SK-N-SH (cell line): ENCODE measurements at regions not wholly inside any gene's neighbourhood (a gene's known extent, or its start where the extent isn't known, plus 50 kb on each side); places are given as distances from the start of the nearest gene placed in this dataset.

Experiments
- CTCF ChIA-PET: fragments of 300-600, 350-600 bp; formaldehyde crosslinking; extraction: SDS; loops from one replicate; lab custom pipeline; 2021; lab: Yijun Ruan, JAX
- POLR2A ChIA-PET: fragments of 350-600 bp; sonication (Branson Sonifier 250); formaldehyde crosslinking; extraction: SDS; loops from one replicate; lab custom pipeline; 2020; ENCODE audit warnings: antibody characterized with exemption, inconsistent platforms; lab: Yijun Ruan, JAX
- DNase-seq: peaks from one replicate; pipeline ENCODE4 v3.0.0; 2012
- H2AFZ ChIP-seq: fragments of 200-600 bp; sonication (generic); 2 replicates; pipeline ENCODE4 v1.8.1; 2016; ENCODE audit warnings: antibody characterized with exemption, mild to moderate bottlenecking, low read depth
- H3F3A ChIP-seq: fragments of 200-600 bp; sonication (generic); replicated peaks from 2 replicates; pipeline ENCODE3; 2016; ENCODE audit warnings: antibody characterized with exemption, mild to moderate bottlenecking; ENCODE audit not compliant: insufficient read depth
- H3K27ac ChIP-seq, 2 experiments: fragments of 200-500 bp in 1 of 2; fragments of 200-600 bp in 1 of 2; sonication (Bioruptor generic) in 1 of 2; sonication (generic), shearing (Covaris generic) in 1 of 2; 2 replicates each; pipeline versions ENCODE4 v1.5.1 to v1.6.1; 2014 to 2016; ENCODE audit warnings: low read depth in 2 of 2, inconsistent platforms in 1 of 2, low read length in 1 of 2, mild to moderate bottlenecking in 1 of 2, mixed read lengths in 1 of 2
- H3K27me3 ChIP-seq: fragments of 200-600 bp; sonication (generic), shearing (Covaris generic); 2 replicates; pipeline ENCODE4 v1.6.1; 2016; ENCODE audit warnings: mixed run types; ENCODE audit not compliant: insufficient read depth
- H3K36me3 ChIP-seq, 2 experiments: fragments of 200-500 bp in 1 of 2; fragments of 200-600 bp in 1 of 2; sonication (Bioruptor generic) in 1 of 2; sonication (generic) in 1 of 2; replicated peaks in 1 of 2; 2 replicates each; pipeline versions ENCODE3 to v1.5.1; 2014 to 2016; ENCODE audit warnings: low read length in 1 of 2, mild to moderate bottlenecking in 1 of 2; ENCODE audit not compliant: insufficient read depth in 2 of 2, control insufficient read depth in 1 of 2
- H3K4me1 ChIP-seq, 2 experiments: fragments of 200-500 bp in 1 of 2; fragments of 200-600 bp in 1 of 2; sonication (Bioruptor generic) in 1 of 2; sonication (generic), shearing (Covaris generic) in 1 of 2; 2 replicates each; pipeline versions ENCODE4 v1.5.1 to v1.6.1; 2014 to 2016; ENCODE audit warnings: low read depth in 1 of 2, low read length in 1 of 2, mixed run types in 1 of 2; ENCODE audit not compliant: insufficient read depth in 2 of 2, control insufficient read depth in 1 of 2
- H3K4me2 ChIP-seq: fragments of 200-600 bp; sonication (generic), shearing (Covaris generic); 2 replicates; pipeline ENCODE4 v1.6.1; 2017; ENCODE audit warnings: mixed run types
- H3K4me3 ChIP-seq, 2 experiments: fragments of 200-500 bp in 1 of 2; fragments of 200-600 bp in 1 of 2; sonication (Bioruptor generic) in 1 of 2; sonication (generic), shearing (Covaris generic) in 1 of 2; 2 replicates each; pipeline versions ENCODE4 v1.5.1 to v1.8.1; 2014 to 2016; ENCODE audit warnings: low read depth in 2 of 2, inconsistent platforms in 1 of 2, low read length in 1 of 2, mild to moderate bottlenecking in 1 of 2, mixed read lengths in 1 of 2, moderate library complexity in 1 of 2
- H3K79me2 ChIP-seq: fragments of 200-600 bp; sonication (generic); 2 replicates; pipeline ENCODE4 v1.8.1; 2017; ENCODE audit warnings: mild to moderate bottlenecking; ENCODE audit not compliant: insufficient read depth
- H3K9ac ChIP-seq: fragments of 200-600 bp; sonication (generic); 2 replicates; pipeline ENCODE4 v1.6.1; 2017; ENCODE audit warnings: mixed run types
- H3K9me2 ChIP-seq: fragments of 200-600 bp; sonication (generic); 2 replicates; pipeline ENCODE4 v1.6.1; 2017; ENCODE audit warnings: mixed run types
- H3K9me3 ChIP-seq: fragments of 200-600 bp; sonication (generic); 2 replicates; pipeline ENCODE4 v1.6.1; 2017; ENCODE audit warnings: mixed run types, mild to moderate bottlenecking, moderate library complexity
- H4K20me1 ChIP-seq: fragments of 200-600 bp; sonication (generic); 2 replicates; pipeline ENCODE4 v1.6.1; 2017; ENCODE audit warnings: mild to moderate bottlenecking, mixed run types; ENCODE audit not compliant: insufficient read depth
- GABPA ChIP-seq: IDR thresholded peaks from 2 replicates; pipeline ENCODE4 v1.4.0; 2012; ENCODE audit warnings: low read depth, mild to moderate bottlenecking
- GATA2 ChIP-seq: sonication (generic); formaldehyde crosslinking; IDR thresholded peaks from 2 replicates; pipeline ENCODE4 v1.5.0; 2020; ENCODE audit warnings: mild to moderate bottlenecking, missing genetic modification reagents
- JUND ChIP-seq: IDR thresholded peaks from 2 replicates; pipeline ENCODE4 v1.4.0; 2012
- MXI1 ChIP-seq: IDR thresholded peaks from 2 replicates; pipeline ENCODE4 v1.6.1; 2012; ENCODE audit warnings: mild to moderate bottlenecking, low read depth, low read length, improper control_type of control experiment
- RCOR1 ChIP-seq: fragments of 150-350 bp; IDR thresholded peaks from 2 replicates; pipeline ENCODE4 v1.6.1; 2017; ENCODE audit warnings: antibody characterized with exemption, low read length
- SMC3 ChIP-seq: IDR thresholded peaks from 2 replicates; pipeline ENCODE4 v1.6.1; 2012; ENCODE audit warnings: low read depth, low read length, improper control_type of control experiment
- TAF1 ChIP-seq: IDR thresholded peaks from 2 replicates; pipeline ENCODE4 v1.6.1; 2012; ENCODE audit warnings: low read depth, mild to moderate bottlenecking, low read length, moderate library complexity, borderline replicate concordance
- TEAD4 ChIP-seq: IDR thresholded peaks from 2 replicates; pipeline ENCODE4 v1.4.0; 2012; ENCODE audit warnings: mild to moderate bottlenecking, borderline replicate concordance; ENCODE audit not compliant: insufficient read depth
- YY1 ChIP-seq: IDR thresholded peaks from 2 replicates; pipeline ENCODE4 v1.4.0; 2012; ENCODE audit warnings: low read depth, mild to moderate bottlenecking
- WGBS: methylation state at CpG from one replicate; pipeline ENCODE4 v1.1.6; 2017; ENCODE audit warnings: low lambda C conversion rate; 5-methylcytosine and 5-hydroxymethylcytosine counted together
- TF ChIP-seq, protein P1 (sequence below): IDR thresholded peaks from 2 replicates; pipeline ENCODE4 v1.6.1; 2012; ENCODE audit warnings: mild to moderate bottlenecking, low read depth, low read length, moderate library complexity
- TF ChIP-seq, protein P2 (sequence below): IDR thresholded peaks from 2 replicates; pipeline ENCODE4 v1.4.0; 2012; ENCODE audit warnings: low read depth, borderline replicate concordance
- TF ChIP-seq, protein P3 (sequence below): IDR thresholded peaks from 2 replicates; pipeline ENCODE4 v1.4.0; 2012; ENCODE audit warnings: low read depth, borderline replicate concordance

- H4K20me1 ChIP-seq: no peaks in the 10 kb centered on the region
- no peaks in the 10 kb centered on the region for H3K9me3 ChIP-seq
- no peak overlapping the region for H3K9ac ChIP-seq
- WGBS: 92% methylated on average over 1 of the region's 1 CpG
- POLR2A ChIA-PET: no interaction called here
- no peaks in the 10 kb centered on the region for H3F3A ChIP-seq
- TF ChIP-seq YY1 (no peak), TEAD4 (no peak), MXI1 (no peak), RCOR1 (no peak), GATA2 (CRISPR knock-in tag) (no peak), SMC3 (no peak), GABPA (no peak), JUND (no peak), TAF1 (no peak)
- TF ChIP-seq, protein P1, sequence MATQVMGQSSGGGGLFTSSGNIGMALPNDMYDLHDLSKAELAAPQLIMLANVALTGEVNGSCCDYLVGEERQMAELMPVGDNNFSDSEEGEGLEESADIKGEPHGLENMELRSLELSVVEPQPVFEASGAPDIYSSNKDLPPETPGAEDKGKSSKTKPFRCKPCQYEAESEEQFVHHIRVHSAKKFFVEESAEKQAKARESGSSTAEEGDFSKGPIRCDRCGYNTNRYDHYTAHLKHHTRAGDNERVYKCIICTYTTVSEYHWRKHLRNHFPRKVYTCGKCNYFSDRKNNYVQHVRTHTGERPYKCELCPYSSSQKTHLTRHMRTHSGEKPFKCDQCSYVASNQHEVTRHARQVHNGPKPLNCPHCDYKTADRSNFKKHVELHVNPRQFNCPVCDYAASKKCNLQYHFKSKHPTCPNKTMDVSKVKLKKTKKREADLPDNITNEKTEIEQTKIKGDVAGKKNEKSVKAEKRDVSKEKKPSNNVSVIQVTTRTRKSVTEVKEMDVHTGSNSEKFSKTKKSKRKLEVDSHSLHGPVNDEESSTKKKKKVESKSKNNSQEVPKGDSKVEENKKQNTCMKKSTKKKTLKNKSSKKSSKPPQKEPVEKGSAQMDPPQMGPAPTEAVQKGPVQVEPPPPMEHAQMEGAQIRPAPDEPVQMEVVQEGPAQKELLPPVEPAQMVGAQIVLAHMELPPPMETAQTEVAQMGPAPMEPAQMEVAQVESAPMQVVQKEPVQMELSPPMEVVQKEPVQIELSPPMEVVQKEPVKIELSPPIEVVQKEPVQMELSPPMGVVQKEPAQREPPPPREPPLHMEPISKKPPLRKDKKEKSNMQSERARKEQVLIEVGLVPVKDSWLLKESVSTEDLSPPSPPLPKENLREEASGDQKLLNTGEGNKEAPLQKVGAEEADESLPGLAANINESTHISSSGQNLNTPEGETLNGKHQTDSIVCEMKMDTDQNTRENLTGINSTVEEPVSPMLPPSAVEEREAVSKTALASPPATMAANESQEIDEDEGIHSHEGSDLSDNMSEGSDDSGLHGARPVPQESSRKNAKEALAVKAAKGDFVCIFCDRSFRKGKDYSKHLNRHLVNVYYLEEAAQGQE: no peak
- TF ChIP-seq, protein P2, sequence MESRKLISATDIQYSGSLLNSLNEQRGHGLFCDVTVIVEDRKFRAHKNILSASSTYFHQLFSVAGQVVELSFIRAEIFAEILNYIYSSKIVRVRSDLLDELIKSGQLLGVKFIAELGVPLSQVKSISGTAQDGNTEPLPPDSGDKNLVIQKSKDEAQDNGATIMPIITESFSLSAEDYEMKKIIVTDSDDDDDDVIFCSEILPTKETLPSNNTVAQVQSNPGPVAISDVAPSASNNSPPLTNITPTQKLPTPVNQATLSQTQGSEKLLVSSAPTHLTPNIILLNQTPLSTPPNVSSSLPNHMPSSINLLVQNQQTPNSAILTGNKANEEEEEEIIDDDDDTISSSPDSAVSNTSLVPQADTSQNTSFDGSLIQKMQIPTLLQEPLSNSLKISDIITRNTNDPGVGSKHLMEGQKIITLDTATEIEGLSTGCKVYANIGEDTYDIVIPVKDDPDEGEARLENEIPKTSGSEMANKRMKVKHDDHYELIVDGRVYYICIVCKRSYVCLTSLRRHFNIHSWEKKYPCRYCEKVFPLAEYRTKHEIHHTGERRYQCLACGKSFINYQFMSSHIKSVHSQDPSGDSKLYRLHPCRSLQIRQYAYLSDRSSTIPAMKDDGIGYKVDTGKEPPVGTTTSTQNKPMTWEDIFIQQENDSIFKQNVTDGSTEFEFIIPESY: no peak
- TF ChIP-seq, protein P3, sequence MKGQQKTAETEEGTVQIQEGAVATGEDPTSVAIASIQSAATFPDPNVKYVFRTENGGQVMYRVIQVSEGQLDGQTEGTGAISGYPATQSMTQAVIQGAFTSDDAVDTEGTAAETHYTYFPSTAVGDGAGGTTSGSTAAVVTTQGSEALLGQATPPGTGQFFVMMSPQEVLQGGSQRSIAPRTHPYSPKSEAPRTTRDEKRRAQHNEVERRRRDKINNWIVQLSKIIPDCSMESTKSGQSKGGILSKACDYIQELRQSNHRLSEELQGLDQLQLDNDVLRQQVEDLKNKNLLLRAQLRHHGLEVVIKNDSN: no peak
- H3K4me3 ChIP-seq: no peak overlapping the region
- H3K36me3 ChIP-seq: no peaks in the 10 kb centered on the region
- no peak overlapping the region for H3K27ac ChIP-seq
- no peak for DNase-seq
- no peak overlapping the region for H2AFZ ChIP-seq
- no peaks in the 10 kb centered on the region for H3K9me2 ChIP-seq
- CTCF ChIA-PET: interaction anchor here (1.0 to 2.0 kb wide), 5 partner anchors 8 to 296 kb away, joined by 3 to 6 read pairs (median 5); no protein-coding TSS in a partner anchor
- no peaks in the 10 kb centered on the region for H3K27me3 ChIP-seq
- H3K4me1 ChIP-seq: peaks cover 0 to 12% of the 10 kb centered on the region in 2 experiments; a peak in 2 of 4 replicates
- no peaks in the 10 kb centered on the region for H3K79me2 ChIP-seq
- H3K4me2 ChIP-seq: no peak overlapping the region
These were observed 360.6 kb upstream of the HNRNPA3 start for GRCh38 chr2:176851889-176852483.
